HG03139 (cell line): ENCODE measurements at regions not wholly inside any gene's neighbourhood (a gene's known extent, or its start where the extent isn't known, plus 50 kb on each side); places are given as distances from the start of the nearest gene placed in this dataset.

Experiments used
- ATAC-seq: cut with Tn5 transposase; IDR thresholded peaks from one replicate; pipeline ENCODE4 v1.9.1; 2021; ENCODE audit not compliant: unreplicated experiment

DNA sequence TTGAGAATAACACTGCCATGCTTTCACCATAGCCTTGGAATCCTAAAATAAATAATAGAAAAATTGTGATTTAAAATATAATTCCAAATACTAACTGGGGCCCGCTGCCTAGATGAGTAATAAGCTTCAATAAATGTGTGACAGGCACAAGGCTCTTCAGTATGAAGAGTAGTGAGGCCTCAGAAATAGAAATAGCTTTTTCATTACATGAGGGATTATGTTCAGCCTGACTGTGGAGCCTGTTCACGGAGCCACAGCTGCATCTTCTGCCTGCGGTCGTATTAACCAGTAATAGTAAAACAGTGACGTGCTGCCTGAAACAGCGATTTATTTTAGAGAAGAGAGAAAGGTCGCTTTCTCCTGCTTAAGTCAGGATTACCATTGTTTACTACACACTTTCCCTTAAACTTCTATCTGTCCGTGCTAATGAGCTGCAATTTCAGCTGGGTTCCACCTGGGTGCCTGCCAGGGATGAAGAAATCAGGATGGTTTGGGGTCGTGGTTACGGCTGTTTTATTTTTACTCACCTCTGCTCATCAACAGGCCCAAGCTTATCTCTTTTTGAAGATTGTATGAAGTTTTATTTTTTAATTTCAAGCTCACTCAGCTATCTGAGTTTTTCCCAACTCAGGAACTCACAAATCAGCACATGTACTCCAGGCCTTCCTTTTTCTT lies 284.9 kb upstream of the WWC1 start:
- ATAC-seq, result no peak

DNA sequence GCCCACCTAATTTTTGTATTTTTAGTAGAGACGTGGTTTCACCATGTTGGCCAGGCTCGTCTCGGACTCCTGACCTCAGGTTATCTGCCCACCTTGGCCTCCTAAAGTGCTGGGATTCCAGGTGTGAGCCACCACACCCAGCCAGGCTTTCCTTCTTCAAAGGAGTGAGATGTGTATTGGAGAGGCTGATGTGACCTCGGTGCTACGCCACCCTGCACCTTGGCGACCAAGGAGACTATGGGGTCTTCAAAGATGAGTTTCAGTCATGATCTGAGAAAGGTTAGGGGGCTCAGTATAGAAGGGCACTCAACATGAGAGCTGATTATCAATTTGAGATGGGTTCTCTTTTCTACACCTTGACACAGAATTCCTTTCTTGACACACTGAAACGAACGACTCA lies 284.2 kb upstream of the WWC1 start:
- no peak for ATAC-seq

DNA sequence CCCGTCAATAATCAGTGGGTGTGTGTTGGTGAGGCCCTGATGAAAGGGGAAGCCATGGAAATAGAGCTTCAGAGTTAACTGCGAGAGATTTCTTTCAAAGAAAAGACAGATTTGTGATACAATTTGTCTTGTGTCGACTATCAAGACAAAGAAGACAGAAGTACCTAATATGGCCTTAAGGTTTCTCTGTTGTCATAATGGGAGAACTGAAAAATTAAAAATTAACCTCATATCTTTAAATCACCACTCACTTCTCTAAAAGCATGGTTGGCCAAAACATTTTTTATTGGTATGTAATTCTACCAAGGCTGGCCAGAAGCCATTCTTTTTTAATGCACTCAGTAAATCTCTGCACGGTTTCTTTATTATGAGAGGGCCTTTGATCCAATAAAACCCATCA lies 282.9 kb upstream of the WWC1 start:
- no peak for ATAC-seq

DNA sequence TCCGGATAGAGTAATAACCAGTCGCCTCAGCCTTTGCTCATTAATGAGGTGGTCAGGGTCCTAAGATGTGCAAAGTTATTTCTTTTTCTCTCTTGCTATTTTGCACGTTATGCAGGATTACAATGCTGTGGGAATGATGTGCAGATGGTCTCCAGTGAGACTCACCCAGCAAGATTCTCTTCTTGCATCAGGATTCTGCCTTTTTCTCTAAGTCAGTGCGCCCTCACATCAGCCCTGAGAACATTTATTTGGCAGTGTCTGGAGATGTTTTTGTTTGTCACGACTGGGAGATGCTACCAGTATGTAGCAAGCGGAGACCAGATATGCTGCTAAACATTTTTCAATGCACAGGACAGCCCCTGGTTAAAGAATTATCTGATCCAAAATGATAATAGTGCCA lies 280.3 kb upstream of the WWC1 start:
- no peak for ATAC-seq

DNA sequence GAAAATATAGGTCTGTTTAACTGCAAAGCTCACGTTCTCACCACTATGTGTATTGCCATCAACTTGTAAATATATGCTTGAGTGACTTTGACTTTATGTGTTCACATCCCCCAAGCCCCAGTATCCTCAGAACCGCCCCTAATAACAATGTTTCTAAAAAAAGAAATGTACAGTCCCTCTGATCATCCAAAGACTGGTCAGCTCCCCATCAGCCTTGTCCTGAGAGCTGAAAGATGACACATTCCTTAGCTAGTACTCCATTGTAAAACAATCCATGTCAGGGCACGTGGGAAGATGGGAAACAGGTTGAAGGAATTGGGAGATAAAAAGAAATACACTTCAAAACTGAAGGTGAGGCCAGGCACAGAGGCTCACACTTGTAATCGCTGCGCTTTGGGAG lies 279.4 kb upstream of the WWC1 start:
- ATAC-seq, result no peak

DNA sequence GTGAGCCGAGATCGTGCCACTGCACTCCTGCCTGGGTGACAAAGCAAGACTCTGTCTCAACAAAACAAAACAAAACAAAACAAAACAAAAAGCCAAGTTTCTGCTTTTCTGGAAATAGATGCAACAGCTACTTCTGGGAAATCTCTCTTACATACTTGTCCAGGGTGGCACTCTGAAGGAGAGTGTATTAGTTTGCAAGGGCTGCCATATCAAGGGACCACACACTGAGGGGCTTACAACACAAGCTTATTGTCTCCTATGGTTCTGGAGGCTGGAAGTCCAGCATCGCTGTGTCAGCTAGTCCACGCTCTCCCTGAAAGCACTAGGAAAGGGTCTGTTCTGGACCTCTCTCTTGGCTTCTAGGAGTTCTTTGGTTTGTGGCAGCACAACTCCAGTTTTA lies 277.9 kb upstream of the WWC1 start:
- no peak for ATAC-seq

DNA sequence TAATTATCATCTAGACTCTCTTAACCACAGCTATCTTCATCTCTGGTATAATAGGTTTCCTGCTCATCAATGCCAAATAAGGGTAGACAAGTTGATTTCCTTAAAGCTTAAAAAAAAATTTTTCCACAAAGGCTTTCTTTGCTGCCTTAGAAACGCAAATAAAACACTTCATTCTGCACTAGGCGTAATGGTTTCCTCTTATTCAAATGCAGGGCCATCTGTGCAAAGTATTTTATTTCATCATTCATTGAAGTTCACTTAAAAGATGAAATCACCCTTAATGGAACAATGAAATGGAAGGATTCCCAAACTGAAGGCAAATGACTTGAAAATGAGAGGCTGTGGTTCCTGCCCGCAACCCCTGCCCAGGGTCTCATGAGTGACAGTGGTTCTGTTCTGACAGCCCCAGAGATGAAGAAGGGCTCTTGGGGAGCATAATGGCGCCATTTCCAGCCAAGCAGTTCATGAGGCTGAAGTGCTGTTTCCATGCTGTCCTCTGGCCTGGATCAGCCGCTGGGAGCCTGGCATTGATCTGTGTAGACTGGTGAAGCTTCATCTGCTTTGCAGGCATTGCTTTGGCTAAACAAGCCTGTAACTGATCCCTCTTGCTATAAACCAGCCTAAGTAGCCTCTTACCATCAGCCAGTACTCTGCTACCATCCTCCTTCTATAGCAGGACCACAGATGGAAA lies 276.9 kb upstream of the WWC1 start:
- ATAC-seq, result no peak

DNA sequence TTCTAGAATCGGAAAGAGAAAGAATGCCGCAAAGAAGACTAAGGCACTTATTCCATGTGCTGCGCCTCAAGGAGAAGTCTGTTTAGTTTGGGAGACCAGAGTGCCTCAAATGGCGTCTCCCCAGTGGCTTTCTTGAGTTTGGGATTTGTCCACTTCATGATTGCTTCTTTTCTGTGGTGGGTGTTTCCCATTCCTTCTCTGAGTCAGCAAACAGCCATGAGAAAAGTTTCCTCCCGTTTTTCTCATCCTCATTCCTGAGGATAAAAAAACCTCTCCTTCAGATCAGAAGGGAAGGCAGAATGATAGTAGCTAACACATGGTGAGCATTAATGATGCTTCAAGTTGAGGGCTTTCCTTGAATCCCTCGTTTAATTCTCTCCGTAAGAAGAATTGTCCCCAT lies 275.9 kb upstream of the WWC1 start:
- no peak for ATAC-seq

DNA sequence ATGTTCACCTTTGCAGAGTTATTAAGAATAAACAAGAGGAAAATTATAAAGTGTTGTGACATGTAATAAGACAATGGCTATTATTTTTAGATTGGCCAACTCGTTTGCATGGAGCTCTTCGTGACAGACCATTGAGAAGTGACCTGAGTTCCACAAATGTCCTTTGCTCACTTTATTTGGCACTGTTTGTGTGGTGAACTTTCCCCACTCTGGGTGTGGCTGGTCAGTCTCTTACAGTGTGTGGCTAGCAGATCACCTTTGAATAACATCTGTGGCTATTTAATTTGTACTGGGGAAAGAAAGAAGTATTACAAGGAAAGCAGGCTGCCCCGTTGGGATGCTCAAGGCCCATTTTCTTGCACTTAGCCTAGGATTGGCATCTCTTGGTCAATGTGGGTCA lies 274.1 kb upstream of the WWC1 start:
- no peak for ATAC-seq

DNA sequence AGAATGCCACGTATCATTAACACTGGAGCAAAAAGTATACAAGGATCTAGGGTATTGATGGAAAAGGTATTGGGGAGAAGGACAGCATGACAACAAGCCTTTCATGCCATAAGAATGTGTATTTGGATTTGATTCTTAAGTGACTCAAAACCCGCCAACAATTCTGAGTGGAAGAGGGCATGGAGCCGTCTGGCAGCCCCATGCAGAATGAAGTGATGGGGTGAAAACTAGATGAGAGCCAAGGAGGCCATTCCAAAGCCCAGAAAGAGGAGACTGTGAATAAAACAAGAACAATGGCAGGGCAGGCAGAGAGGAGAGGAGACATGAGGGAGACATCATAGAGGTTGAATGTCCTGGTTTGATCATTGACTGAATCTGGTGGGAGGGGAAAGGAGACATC lies 272.3 kb upstream of the WWC1 start:
- no peak for ATAC-seq

DNA sequence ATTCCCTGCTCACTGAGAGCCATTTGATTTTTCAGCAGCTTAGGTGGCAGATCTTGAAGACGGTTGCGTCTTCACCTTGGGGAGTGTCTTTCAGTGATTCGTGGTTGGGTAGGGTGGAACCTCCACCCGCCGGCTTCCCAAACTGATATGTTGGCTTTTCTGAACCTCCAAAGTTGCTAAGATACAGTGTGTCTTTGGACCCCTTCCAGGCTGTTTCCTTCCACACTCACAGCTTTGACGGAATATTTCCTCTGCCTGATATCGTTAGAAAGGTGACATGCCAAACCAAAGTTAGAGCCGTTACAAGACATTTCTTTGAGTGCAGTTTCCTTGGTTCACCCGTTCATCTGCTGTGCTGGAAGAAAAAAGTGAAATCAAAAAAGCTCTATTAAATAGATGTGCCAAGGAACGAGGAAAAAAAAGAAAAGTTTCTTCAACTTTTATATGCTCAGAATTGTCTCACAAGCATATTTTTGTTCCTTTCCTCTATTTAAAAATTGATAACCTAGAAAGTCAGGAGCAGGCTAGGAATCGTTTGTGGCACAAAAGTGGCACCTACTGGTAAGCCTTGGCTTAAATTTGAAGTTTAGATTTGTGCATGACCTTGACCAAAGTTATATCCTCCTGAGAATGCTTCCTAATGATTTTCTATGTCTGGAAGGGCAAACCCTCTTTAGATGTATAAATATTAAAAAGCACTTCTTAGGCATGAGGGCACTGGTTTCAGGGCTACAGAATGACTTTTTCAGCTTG lies 270.7 kb upstream of the WWC1 start:
- no peak for ATAC-seq

DNA sequence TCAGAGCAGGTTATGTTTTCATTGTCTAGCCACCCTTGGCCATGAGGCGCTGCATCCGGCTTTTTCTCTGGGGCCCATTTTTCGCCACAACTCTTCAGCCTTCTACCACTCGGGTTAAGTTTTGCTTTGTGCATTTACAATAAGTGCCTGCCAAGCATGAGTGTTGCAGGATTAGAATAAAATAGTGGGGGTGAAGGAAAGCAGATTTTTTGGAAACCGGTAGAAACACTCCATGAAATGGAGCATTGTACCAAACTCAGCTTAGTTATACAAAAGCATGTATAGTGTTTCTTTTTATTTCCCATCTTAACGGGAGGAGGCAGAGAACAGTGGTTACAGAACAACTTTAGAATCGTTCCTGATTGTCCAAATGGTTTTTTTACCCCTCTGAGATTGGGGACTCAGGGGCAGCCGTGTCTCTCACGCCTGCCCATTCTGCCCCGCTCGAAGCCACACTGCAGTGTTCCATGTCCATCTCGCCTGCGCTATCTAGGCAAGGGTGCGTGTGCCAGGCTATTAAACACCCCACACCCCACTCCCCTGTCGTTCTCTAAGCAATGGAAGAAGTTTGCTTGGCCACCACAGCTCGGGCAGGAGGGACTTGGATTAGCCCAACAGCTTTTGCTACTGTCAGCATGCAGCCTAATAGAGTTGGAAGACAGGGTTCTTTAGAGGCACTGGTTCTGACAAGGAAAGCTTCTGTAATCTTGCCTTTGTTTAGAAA lies 268.8 kb upstream of the WWC1 start:
- ATAC-seq, result no peak

DNA sequence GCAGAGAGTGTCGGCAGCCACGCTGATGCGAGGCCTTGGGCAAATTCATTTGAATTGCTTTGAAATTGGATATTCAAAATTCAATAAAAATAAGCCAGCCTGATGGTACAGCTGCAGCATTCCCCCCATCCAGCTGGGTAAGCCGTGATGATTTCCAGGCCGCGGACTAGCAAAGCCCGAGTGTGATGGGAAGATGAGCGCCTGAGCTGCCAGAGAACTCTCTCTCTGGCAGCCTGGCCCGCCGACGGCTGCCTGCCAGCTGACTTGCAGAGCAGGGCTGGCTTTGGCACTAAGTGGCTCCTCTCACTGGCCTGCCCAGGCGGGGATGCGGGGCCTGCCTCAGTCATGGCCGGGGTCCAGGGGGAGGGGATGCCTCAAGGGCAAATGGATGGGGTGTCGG lies 268.3 kb upstream of the WWC1 start:
- no peak for ATAC-seq

DNA sequence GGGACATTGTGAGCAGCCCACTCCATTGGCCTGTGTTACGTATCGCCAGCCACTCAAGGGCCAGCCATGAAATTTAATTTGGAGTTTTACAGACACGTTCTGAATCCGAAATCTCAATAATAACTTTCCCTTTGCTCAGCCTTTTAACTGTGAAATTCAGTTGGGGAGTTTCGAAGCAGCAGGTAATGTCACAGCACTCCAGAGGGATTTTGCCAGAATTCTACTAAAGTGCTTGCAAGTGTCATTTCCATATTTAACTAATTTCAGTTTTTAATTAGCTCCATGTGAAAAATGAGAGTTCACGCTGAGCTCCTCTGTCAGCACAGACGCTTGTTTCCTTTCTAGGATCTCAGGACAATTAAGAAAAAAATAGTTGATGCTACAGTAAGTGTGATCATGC lies 267.1 kb upstream of the WWC1 start:
- no peak for ATAC-seq

DNA sequence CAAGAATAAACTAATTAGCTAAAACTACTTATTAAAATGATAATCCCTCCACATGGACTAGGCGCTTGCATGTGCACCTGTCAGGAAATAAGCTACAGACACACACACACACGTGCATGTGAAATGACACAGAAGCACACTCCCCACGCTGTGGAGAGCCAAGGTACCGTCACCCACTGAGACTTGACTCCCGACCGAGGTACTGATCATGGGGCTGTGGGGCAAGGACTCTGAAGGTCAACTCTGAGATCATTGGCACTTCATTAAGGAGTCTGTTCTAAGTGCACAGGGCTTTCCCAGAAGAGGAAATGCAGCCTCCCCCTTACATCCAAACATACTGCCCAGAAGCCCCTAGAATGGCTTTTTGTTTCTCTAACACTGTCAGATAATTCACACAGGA lies 264.4 kb upstream of the WWC1 start:
- ATAC-seq, result no peak

DNA sequence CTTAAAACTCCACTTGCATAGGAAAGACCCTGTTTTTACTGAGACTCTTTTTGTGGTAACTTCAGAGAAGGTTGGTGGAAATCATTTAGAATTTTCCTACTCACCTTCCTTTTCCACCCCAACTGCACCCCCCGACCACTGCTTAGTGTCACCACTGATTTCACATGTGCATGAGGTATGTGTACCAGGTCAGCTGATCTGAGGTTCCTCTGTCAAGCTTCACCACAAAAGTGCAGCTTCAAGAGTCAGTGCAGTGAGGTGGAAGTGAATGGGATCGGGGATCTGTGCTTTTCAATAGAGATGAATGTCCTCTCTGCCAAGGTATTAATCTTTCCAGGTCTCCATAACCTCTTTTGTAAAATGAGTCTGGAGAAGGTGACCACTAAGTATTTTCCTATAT lies 260.5 kb upstream of the WWC1 start:
- no peak for ATAC-seq

DNA sequence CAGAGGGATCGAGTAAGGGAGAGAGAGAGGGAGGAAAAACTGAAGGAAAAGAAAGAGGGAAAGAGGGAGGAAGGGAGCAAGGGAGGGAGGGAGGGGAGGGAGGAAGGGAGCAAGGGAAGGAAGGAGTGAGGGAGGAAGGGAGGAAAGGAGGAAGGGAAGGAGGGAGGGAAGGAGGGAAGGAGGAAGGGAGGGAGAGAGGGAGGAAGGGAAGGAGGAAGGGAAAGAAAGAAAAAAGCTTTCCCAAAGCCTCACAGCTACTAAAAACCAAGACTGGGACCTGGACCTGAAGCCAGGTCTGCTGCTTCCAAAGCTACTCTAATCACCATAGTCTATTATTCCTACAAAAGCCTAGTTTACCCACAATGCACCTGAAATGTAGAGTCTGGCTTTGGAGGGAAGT lies 259.8 kb upstream of the WWC1 start:
- ATAC-seq, result no peak

DNA sequence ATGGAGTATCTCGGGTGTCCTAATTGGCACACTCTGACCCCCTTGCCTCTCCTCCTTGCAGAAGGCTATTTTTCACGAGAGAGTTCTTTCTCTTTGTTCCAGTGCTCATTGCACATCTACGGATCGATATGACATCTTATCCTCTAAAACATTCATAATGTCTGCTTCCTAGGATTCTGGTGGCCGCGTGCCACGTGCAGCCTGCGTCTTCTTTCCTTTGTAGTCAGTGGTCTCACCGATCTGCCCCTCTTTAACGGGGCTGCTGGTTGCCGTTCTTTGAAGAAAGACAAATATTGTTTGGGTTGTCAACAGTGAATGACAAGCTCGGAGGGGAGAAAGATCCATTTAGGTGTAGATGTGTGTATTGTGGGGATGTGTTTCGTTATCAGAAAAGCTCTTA lies 252.4 kb upstream of the WWC1 start:
- ATAC-seq, result no peak

DNA sequence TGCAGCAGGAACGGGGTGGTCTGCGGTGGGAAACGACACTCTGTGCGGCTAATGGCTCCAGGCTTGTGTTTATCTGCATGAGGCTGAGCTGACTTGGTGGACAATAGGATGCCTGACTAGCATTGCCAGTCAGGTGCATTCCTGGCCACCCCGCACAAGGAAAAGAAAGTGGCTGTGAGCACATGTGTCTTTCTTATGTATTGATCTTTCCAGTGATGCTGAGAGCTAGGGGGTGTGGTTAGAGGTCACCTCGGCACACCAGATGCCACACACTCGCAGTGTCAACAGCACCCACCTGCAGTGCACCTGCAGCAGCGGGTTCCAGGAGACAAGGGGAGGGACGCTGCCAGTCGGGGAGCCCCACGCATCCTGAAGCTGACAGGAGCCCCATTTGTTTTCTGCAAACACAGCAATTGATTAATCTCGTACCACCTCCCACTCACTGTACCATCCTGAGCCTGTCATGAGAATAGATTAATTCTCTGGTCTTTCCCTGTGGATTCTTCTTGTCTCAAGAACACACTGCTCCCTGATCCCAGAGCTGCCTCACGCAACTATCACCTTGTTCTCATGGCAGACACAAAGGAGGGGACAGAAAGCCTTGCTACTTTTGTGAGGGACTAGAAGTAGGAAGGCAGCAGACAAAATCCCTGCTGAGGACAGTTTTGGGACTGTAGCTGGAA lies 251.7 kb upstream of the WWC1 start:
- no peak for ATAC-seq

DNA sequence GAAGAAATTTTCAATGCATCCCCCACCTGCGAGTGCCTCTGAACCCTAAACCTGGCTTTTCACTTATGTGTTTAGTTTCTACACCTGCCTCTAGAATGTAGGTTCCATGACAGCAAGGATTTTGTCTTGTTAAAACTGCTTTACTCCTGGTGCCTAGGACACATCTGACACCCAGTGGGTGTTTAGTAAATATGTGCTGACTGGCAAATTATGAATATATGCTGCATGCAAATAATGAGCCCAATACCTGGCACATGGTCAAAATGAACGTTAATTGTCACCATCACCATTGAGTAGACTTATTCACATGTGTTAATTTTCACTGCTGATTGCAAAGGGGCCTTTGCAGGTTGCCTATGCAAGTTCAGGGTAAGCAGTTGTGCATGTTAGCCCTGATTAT lies 249.9 kb upstream of the WWC1 start:
- no peak for ATAC-seq
